B cell (primary cell): ENCODE measurements at regions not wholly inside any gene's neighbourhood (a gene's known extent, or its start where the extent isn't known, plus 50 kb on each side); places are given as distances from the start of the nearest gene placed in this dataset.

Experiments used
- EZH2 ChIP-seq: IDR thresholded peaks from 2 replicates; pipeline ENCODE4 v1.6.1; 2012; ENCODE audit warnings: borderline replicate concordance, low read depth, mild to moderate bottlenecking, moderate library complexity, low read length; ENCODE audit not compliant: insufficient read depth, poor library complexity, severe bottlenecking
- TF ChIP-seq, protein P1 (sequence below): fragments of 200-600 bp; IDR thresholded peaks from one replicate; pipeline ENCODE4 v1.8.0; 2022; ENCODE audit warnings: antibody characterized with exemption, mild to moderate bottlenecking

DNA sequence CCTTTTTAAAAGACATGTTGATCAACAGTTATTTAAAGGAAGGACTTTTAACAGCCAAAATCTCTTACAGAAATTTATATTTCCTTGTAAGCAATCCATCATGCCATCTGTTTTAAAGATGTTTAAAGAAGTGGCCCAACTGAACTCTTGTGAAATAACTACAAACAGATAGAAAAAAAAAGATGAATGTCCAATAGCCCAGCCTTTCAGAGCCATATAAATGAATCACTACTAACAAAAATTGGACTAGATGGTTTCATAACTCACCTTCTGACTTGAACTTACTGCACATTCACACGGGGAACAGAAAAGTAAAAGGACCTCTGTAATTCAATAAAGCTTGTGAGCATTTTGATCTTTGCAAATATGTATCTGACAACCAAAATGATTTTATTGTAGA is 319.0 kb upstream of the CHAC2 start:
- TF ChIP-seq, protein P1, sequence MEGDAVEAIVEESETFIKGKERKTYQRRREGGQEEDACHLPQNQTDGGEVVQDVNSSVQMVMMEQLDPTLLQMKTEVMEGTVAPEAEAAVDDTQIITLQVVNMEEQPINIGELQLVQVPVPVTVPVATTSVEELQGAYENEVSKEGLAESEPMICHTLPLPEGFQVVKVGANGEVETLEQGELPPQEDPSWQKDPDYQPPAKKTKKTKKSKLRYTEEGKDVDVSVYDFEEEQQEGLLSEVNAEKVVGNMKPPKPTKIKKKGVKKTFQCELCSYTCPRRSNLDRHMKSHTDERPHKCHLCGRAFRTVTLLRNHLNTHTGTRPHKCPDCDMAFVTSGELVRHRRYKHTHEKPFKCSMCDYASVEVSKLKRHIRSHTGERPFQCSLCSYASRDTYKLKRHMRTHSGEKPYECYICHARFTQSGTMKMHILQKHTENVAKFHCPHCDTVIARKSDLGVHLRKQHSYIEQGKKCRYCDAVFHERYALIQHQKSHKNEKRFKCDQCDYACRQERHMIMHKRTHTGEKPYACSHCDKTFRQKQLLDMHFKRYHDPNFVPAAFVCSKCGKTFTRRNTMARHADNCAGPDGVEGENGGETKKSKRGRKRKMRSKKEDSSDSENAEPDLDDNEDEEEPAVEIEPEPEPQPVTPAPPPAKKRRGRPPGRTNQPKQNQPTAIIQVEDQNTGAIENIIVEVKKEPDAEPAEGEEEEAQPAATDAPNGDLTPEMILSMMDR, result no peak
- no peak for TF ChIP-seq EZH2
